Memory B cell (primary cell): ENCODE measurements at regions not wholly inside any gene's neighbourhood (a gene's known extent, or its start where the extent isn't known, plus 50 kb on each side); places are given as distances from the start of the nearest gene placed in this dataset.

ENCODE experiments used
- ATAC-seq: fragments of 150-1000 bp; cut with Tn5 transposase; 2 replicates; pipeline ENCODE4 v1.10.0; 2021; ENCODE audit warnings: low read depth, mild to moderate bottlenecking, moderate library complexity
- DNase-seq, 2 donors: peaks; one replicate each; pipeline ENCODE4 v3.0.0; 2022; ENCODE audit warnings: low spot score in 2 of 2
- H3K27ac Mint-ChIP-seq: one replicate; pipeline ENCODE4 v1.8.0; 2022; ENCODE audit warnings: mild to moderate bottlenecking, moderate library complexity, mixed read lengths
- H3K27me3 Mint-ChIP-seq: one replicate; pipeline ENCODE4 v1.8.0; 2022; ENCODE audit warnings: mixed read lengths
- H3K36me3 Mint-ChIP-seq: one replicate; pipeline ENCODE4 v1.8.0; 2022; ENCODE audit warnings: mild to moderate bottlenecking, mixed read lengths
- H3K4me1 Mint-ChIP-seq: one replicate; pipeline ENCODE4 v1.8.0; 2022; ENCODE audit warnings: mixed read lengths
- H3K4me3 Mint-ChIP-seq: one replicate; pipeline ENCODE4 v1.8.0; 2022; ENCODE audit warnings: mild to moderate bottlenecking, moderate library complexity, mixed read lengths
- H3K9me3 Mint-ChIP-seq: one replicate; pipeline ENCODE4 v1.8.0; 2022; ENCODE audit warnings: mixed read lengths

GRCh38 chr3:72453706-72454105 lies 394.5 kb downstream of the SHQ1 start:
- DNase-seq (no peak), ATAC-seq (no peak)
- H3K9me3 Mint-ChIP-seq, result no peaks in the 10 kb centered on the region
- no peaks in the 10 kb centered on the region for H3K36me3 Mint-ChIP-seq
- H3K4me3 Mint-ChIP-seq, result no peak overlapping the region
- peaks cover 8% of the 10 kb centered on the region for H3K4me1 Mint-ChIP-seq
- H3K27ac Mint-ChIP-seq, result no peak overlapping the region
- peaks cover 14% of the 10 kb centered on the region for H3K27me3 Mint-ChIP-seq

- ATAC-seq (no peak), DNase-seq (no peak)
- H3K36me3 Mint-ChIP-seq, result no peaks in the 10 kb centered on the region
- no peaks in the 10 kb centered on the region for H3K9me3 Mint-ChIP-seq
- no peak overlapping the region for H3K4me3 Mint-ChIP-seq
- H3K27me3 Mint-ChIP-seq, result peaks cover 16% of the 10 kb centered on the region
- H3K27ac Mint-ChIP-seq, result no peak overlapping the region
- peaks cover 8% of the 10 kb centered on the region for H3K4me1 Mint-ChIP-seq
Observed at GRCh38 chr3:72452745-72453144, 395.5 kb downstream of the SHQ1 start.

- H3K4me3 Mint-ChIP-seq, result no peak overlapping the region
- peaks cover 16% of the 10 kb centered on the region for H3K27me3 Mint-ChIP-seq
- no peak for DNase-seq
- H3K27ac Mint-ChIP-seq, result no peak overlapping the region
- H3K9me3 Mint-ChIP-seq, result no peaks in the 10 kb centered on the region
- H3K4me1 Mint-ChIP-seq, result peaks cover 8% of the 10 kb centered on the region
- ATAC-seq, result no peak
- H3K36me3 Mint-ChIP-seq, result no peaks in the 10 kb centered on the region
Observed at GRCh38 chr3:72451841-72452240, 396.4 kb downstream of the SHQ1 start.

- Mint-ChIP-seq H3K36me3 (no peaks in the 10 kb centered on the region), H3K27ac (no peak overlapping the region), H3K27me3 (peaks cover 13% of the 10 kb centered on the region), H3K4me1 (peaks cover 17% of the 10 kb centered on the region), H3K4me3 (no peak overlapping the region), H3K9me3 (no peaks in the 10 kb centered on the region)
- no peak for DNase-seq
- ATAC-seq, result no peak
Observed at GRCh38 chr3:72449551-72449950, 398.7 kb downstream of the SHQ1 start.

- peaks cover 23% of the 10 kb centered on the region for H3K4me1 Mint-ChIP-seq
- H3K27ac Mint-ChIP-seq, result no peak overlapping the region
- peaks cover 1% of the 10 kb centered on the region for H3K9me3 Mint-ChIP-seq
- DNase-seq, result no peak
- peaks cover 13% of the 10 kb centered on the region for H3K27me3 Mint-ChIP-seq
- peaks cover 2% of the 10 kb centered on the region for H3K36me3 Mint-ChIP-seq
- no peak for ATAC-seq
- no peak overlapping the region for H3K4me3 Mint-ChIP-seq
Observed at GRCh38 chr3:72448858-72449257, 399.4 kb downstream of the SHQ1 start.

- Mint-ChIP-seq H3K9me3 (peaks cover 1% of the 10 kb centered on the region), H3K4me3 (no peak overlapping the region), H3K27ac (no peak overlapping the region), H3K4me1 (peaks cover 27% of the 10 kb centered on the region), H3K36me3 (peaks cover 5% of the 10 kb centered on the region), H3K27me3 (peaks cover 13% of the 10 kb centered on the region)
- DNase-seq, result no peak
- no peak for ATAC-seq
Observed at GRCh38 chr3:72448375-72448823, 399.8 kb downstream of the SHQ1 start.

- H3K27ac Mint-ChIP-seq, result no peak overlapping the region
- peaks cover 7% of the 10 kb centered on the region for H3K36me3 Mint-ChIP-seq
- peaks cover 1% of the 10 kb centered on the region for H3K9me3 Mint-ChIP-seq
- H3K4me1 Mint-ChIP-seq, result peaks cover 32% of the 10 kb centered on the region
- DNase-seq (peak; percentile 95 to 97), ATAC-seq (peak; percentile 93)
- H3K4me3 Mint-ChIP-seq, result peak overlapping the region; percentile 83
- peaks cover 9% of the 10 kb centered on the region for H3K27me3 Mint-ChIP-seq
Observed at GRCh38 chr3:72447059-72447946, 400.9 kb downstream of the SHQ1 start.

GRCh38 chr3:72446218-72447058 lies 401.8 kb downstream of the SHQ1 start, which contains the start of gene RYBP:
Gene RYBP (minus strand): TSS chr3:72446621.
- peaks cover 7% of the 10 kb centered on the region for H3K36me3 Mint-ChIP-seq
- H3K9me3 Mint-ChIP-seq, result peaks cover 1% of the 10 kb centered on the region
- DNase-seq (peak; percentile 24 to 58), ATAC-seq (peak; percentile 10)
- peak within 1 kb of the TSS; percentile 89 for H3K27ac Mint-ChIP-seq
- peaks cover 8% of the 10 kb centered on the region for H3K27me3 Mint-ChIP-seq
- peaks cover 32% of the 10 kb centered on the region for H3K4me1 Mint-ChIP-seq
- H3K4me3 Mint-ChIP-seq, result peak within 1 kb of the TSS; percentile 99

- DNase-seq (no peak), ATAC-seq (no peak)
- Mint-ChIP-seq H3K4me1 (peaks cover 37% of the 10 kb centered on the region), H3K4me3 (peak overlapping the region; percentile 99), H3K27ac (peak overlapping the region; percentile 89), H3K27me3 (peaks cover 5% of the 10 kb centered on the region), H3K36me3 (peaks cover 7% of the 10 kb centered on the region), H3K9me3 (peaks cover 1% of the 10 kb centered on the region)
Observed at GRCh38 chr3:72445827-72446217, 402.4 kb downstream of the SHQ1 start.

- Mint-ChIP-seq H3K27ac (peak overlapping the region; percentile 9), H3K27me3 (peaks cover 5% of the 10 kb centered on the region), H3K4me1 (peaks cover 46% of the 10 kb centered on the region), H3K36me3 (peaks cover 7% of the 10 kb centered on the region), H3K9me3 (peaks cover 1% of the 10 kb centered on the region), H3K4me3 (no peak overlapping the region)
- ATAC-seq (no peak), DNase-seq (no peak)
Observed at GRCh38 chr3:72444656-72445223, 403.5 kb downstream of the SHQ1 start.

GRCh38 chr3:72442759-72443158 lies 405.5 kb downstream of the SHQ1 start:
- no peak for ATAC-seq
- no peak overlapping the region for H3K27ac Mint-ChIP-seq
- DNase-seq, result no peak
- H3K4me1 Mint-ChIP-seq, result peaks cover 61% of the 10 kb centered on the region
- H3K9me3 Mint-ChIP-seq, result peaks cover 1% of the 10 kb centered on the region
- H3K27me3 Mint-ChIP-seq, result no peaks in the 10 kb centered on the region
- H3K36me3 Mint-ChIP-seq, result peaks cover 14% of the 10 kb centered on the region
- H3K4me3 Mint-ChIP-seq, result no peak overlapping the region

- no peak for DNase-seq
- Mint-ChIP-seq H3K27ac (no peak overlapping the region), H3K4me1 (peaks cover 62% of the 10 kb centered on the region), H3K36me3 (peaks cover 14% of the 10 kb centered on the region), H3K27me3 (no peaks in the 10 kb centered on the region), H3K9me3 (peaks cover 1% of the 10 kb centered on the region), H3K4me3 (no peak overlapping the region)
- no peak for ATAC-seq
Observed at GRCh38 chr3:72441284-72441994, 406.8 kb downstream of the SHQ1 start.

GRCh38 chr3:72440491-72440890 lies 407.8 kb downstream of the SHQ1 start:
- DNase-seq (no peak), ATAC-seq (peak; percentile 69)
- peaks cover 17% of the 10 kb centered on the region for H3K36me3 Mint-ChIP-seq
- H3K27ac Mint-ChIP-seq, result no peak overlapping the region
- H3K9me3 Mint-ChIP-seq, result peaks cover 1% of the 10 kb centered on the region
- no peaks in the 10 kb centered on the region for H3K27me3 Mint-ChIP-seq
- peak overlapping the region; percentile 45 for H3K4me3 Mint-ChIP-seq
- H3K4me1 Mint-ChIP-seq, result peaks cover 52% of the 10 kb centered on the region
